Ishikawa (cell line): ENCODE measurements at regions not wholly inside any gene's neighbourhood (a gene's known extent, or its start where the extent isn't known, plus 50 kb on each side); places are given as distances from the start of the nearest gene placed in this dataset.

Source experiments
- CEBPB ChIP-seq: IDR thresholded peaks from 2 replicates; pipeline ENCODE4 v1.6.1; 2012
- CREB1 ChIP-seq: IDR thresholded peaks from 2 replicates; pipeline ENCODE4 v1.6.1; 2012; ENCODE audit warnings: low read depth
- EGR1 ChIP-seq: IDR thresholded peaks from 2 replicates; pipeline ENCODE4 v1.6.1; 2012
- EP300 ChIP-seq: IDR thresholded peaks from 2 replicates; pipeline ENCODE4 v1.6.1; 2012; ENCODE audit warnings: borderline replicate concordance
- FOXM1 ChIP-seq: IDR thresholded peaks from 2 replicates; pipeline ENCODE4 v1.6.1; 2012; ENCODE audit warnings: low read depth, borderline replicate concordance
- MAX ChIP-seq: IDR thresholded peaks from 2 replicates; pipeline ENCODE4 v1.6.1; 2012
- NFIC ChIP-seq: IDR thresholded peaks from 2 replicates; pipeline ENCODE4 v1.6.1; 2012
- RAD21 ChIP-seq: IDR thresholded peaks from 2 replicates; pipeline ENCODE4 v1.6.1; 2012; ENCODE audit warnings: low read depth
- REST ChIP-seq: IDR thresholded peaks from 2 replicates; pipeline ENCODE4 v1.6.1; 2012; ENCODE audit warnings: low read depth, mild to moderate bottlenecking
- TAF1 ChIP-seq: IDR thresholded peaks from 2 replicates; pipeline ENCODE4 v1.6.1; 2012; ENCODE audit warnings: low read depth, mild to moderate bottlenecking
- TCF12 ChIP-seq: IDR thresholded peaks from 2 replicates; pipeline ENCODE4 v1.6.1; 2012; ENCODE audit warnings: low read depth
- TEAD4 ChIP-seq: IDR thresholded peaks from 2 replicates; pipeline ENCODE4 v1.6.1; 2012
- USF1 ChIP-seq: IDR thresholded peaks from 2 replicates; pipeline ENCODE4 v1.6.1; 2012
- YY1 ChIP-seq: IDR thresholded peaks from 2 replicates; pipeline ENCODE4 v1.6.1; 2012; ENCODE audit warnings: low read depth
- ZBTB7A ChIP-seq: IDR thresholded peaks from 2 replicates; pipeline ENCODE4 v1.6.1; 2012; ENCODE audit warnings: low read depth

GRCh38 chr7:340979-341694 lies 51.2 kb downstream of the FOXL3 start:
- no peak for TF ChIP-seq MAX
- no peak for TF ChIP-seq TAF1
- TF ChIP-seq REST, result no peak
- TF ChIP-seq EP300, result no peak
- TF ChIP-seq EGR1, result no peak

- TF ChIP-seq USF1 (no peak), TCF12 (no peak), MAX (no peak), CEBPB (no peak), CREB1 (no peak), EGR1 (no peak), TAF1 (no peak), TEAD4 (no peak), FOXM1 (no peak), EP300 (no peak), RAD21 (no peak), ZBTB7A (no peak), NFIC (no peak)
Measured at GRCh38 chr7:341841-342638, 52.1 kb downstream of the FOXL3 start.

- TF ChIP-seq EP300 (no peak), MAX (no peak), RAD21 (no peak), YY1 (no peak), REST (no peak), TEAD4 (no peak), FOXM1 (no peak), EGR1 (no peak), NFIC (no peak), USF1 (no peak), TAF1 (no peak), TCF12 (no peak), CREB1 (no peak), ZBTB7A (no peak), CEBPB (no peak)
Measured at GRCh38 chr7:342681-343216, 52.8 kb downstream of the FOXL3 start.

GRCh38 chr7:343227-343822 lies 53.4 kb downstream of the FOXL3 start:
- TF ChIP-seq NFIC, result no peak
- TF ChIP-seq FOXM1, result no peak
- TF ChIP-seq USF1, result no peak
- TF ChIP-seq TCF12, result no peak
- no peak for TF ChIP-seq EP300
- no peak for TF ChIP-seq RAD21
- no peak for TF ChIP-seq REST
- no peak for TF ChIP-seq TAF1
- TF ChIP-seq MAX, result no peak
- TF ChIP-seq ZBTB7A, result no peak
- no peak for TF ChIP-seq EGR1
- TF ChIP-seq YY1, result no peak
- TF ChIP-seq CREB1, result no peak
- no peak for TF ChIP-seq CEBPB
- TF ChIP-seq TEAD4, result no peak
